HepG2 (cell line): ENCODE measurements at regions not wholly inside any gene's neighbourhood (a gene's known extent, or its start where the extent isn't known, plus 50 kb on each side); places are given as distances from the start of the nearest gene placed in this dataset.
A peak's percentile ranks its signal among the peaks of the same experiment; 100 is the strongest.

Source experiments
- ATAC-seq: fragments of 200-7000 bp; cut with Tn5 transposase; 3 replicates; pipeline ENCODE4 v1.9.1; 2020; ENCODE audit warnings: mild to moderate bottlenecking, moderate library complexity
- BruUV-seq: library from RNA; stranded (reverse); fragments of 400-500 nt; replicated peaks from 2 replicates; lab custom pipeline; 2021; lab: Mats Ljungman, UMichigan
- CTCF ChIA-PET: fragments of 300-600 bp; formaldehyde crosslinking; extraction: SDS; loops from one replicate; lab custom pipeline; 2021; ENCODE audit warnings: low total read pairs, inconsistent platforms, low intra/inter-chr PET ratio; lab: Yijun Ruan, JAX
- POLR2A ChIA-PET: fragments of 350-600 bp; sonication (Branson Sonifier 250); formaldehyde crosslinking; loops from one replicate; lab custom pipeline; 2020; ENCODE audit warnings: antibody characterized with exemption, inconsistent platforms; lab: Yijun Ruan, JAX
- DNase-seq: peaks from one replicate; pipeline ENCODE4 v3.0.0-alpha.2; 2015; ENCODE audit warnings: low spot score
- FAIRE-seq: peaks from 3 replicates; lab custom pipeline; 2011; peaks lifted over from hg19 to GRCh38; lab: Jason Lieb, UNC
- H2AFZ ChIP-seq: one replicate; pipeline ENCODE4 v1.6.1; 2011; ENCODE audit warnings: low read length, inconsistent platforms
- H3K27ac ChIP-seq: fragments of 300-600 bp; 3 replicates; pipeline ENCODE4 v1.8.0; 2011; ENCODE audit warnings: mixed run types, mild to moderate bottlenecking, mixed read lengths, low read length, inconsistent platforms; ENCODE audit not compliant: insufficient read depth; ENCODE audit errors: extremely low read length
- H3K27me3 ChIP-seq, 2 experiments: fragments of 200-600 bp in 1 of 2; 2 replicates in 1 of 2; 3 replicates in 1 of 2; pipeline versions ENCODE4 v1.6.0 to v1.8.0; 2011; ENCODE audit warnings: low read length in 2 of 2, mild to moderate bottlenecking in 2 of 2, moderate library complexity in 2 of 2, inconsistent platforms in 1 of 2; ENCODE audit not compliant: insufficient read depth in 2 of 2, control insufficient read depth in 1 of 2
- H3K36me3 ChIP-seq, 2 experiments: fragments of 200-600 bp in 1 of 2; replicated peaks in 1 of 2; 2 replicates in 1 of 2; 3 replicates in 1 of 2; pipeline versions ENCODE4 v1.5.1 to v1.8.0; 2011; ENCODE audit warnings: low read length in 2 of 2, inconsistent platforms in 1 of 2; ENCODE audit not compliant: insufficient read depth in 2 of 2, control insufficient read depth in 1 of 2
- H3K4me1 ChIP-seq: 2 replicates; pipeline ENCODE4 v1.5.1; 2012; ENCODE audit warnings: low read length, inconsistent platforms; ENCODE audit not compliant: insufficient read depth
- H3K4me2 ChIP-seq: 2 replicates; pipeline ENCODE4 v1.6.0; 2011; ENCODE audit warnings: low read depth, low read length, inconsistent platforms
- H3K4me3 ChIP-seq, 3 experiments: fragments of 200-600 bp in 1 of 3; sonication (generic), shearing (Covaris generic) in 1 of 3; replicated peaks in 1 of 3; 2 replicates each; pipeline ENCODE4 v1.5.1; 2011 to 2016; ENCODE audit warnings: low read length in 3 of 3, inconsistent platforms in 2 of 3, low read depth in 2 of 3, mild to moderate bottlenecking in 2 of 3, control low read depth in 1 of 3, mixed read lengths in 1 of 3; ENCODE audit not compliant: insufficient read depth in 1 of 3
- H3K79me2 ChIP-seq: one replicate; pipeline ENCODE4 v1.6.1; 2011; ENCODE audit warnings: low read length, inconsistent platforms; ENCODE audit not compliant: insufficient read depth
- H3K9ac ChIP-seq: 2 replicates; pipeline ENCODE4 v1.6.0; 2011; ENCODE audit warnings: mild to moderate bottlenecking, low read depth, low read length, inconsistent platforms; ENCODE audit not compliant: insufficient read depth
- H3K9me3 ChIP-seq: 2 replicates; pipeline ENCODE4 v1.5.1; 2012; ENCODE audit warnings: mild to moderate bottlenecking, low read length
- H4K20me1 ChIP-seq: 2 replicates; pipeline ENCODE4 v1.6.0; 2011; ENCODE audit warnings: inconsistent platforms, mild to moderate bottlenecking, low read length, moderate library complexity; ENCODE audit not compliant: insufficient read depth
- BCL6 ChIP-seq: IDR thresholded peaks from 2 replicates; pipeline ENCODE4 v1.6.1; 2016; ENCODE audit warnings: missing genetic modification reagents, missing compliant biosample characterization
- KDM5B ChIP-seq: sonication (generic); formaldehyde crosslinking; IDR thresholded peaks from 2 replicates; pipeline ENCODE4 v1.4.0; 2020; ENCODE audit warnings: missing genetic modification reagents, mild to moderate bottlenecking, borderline replicate concordance
- PCBP2 ChIP-seq: fragments of 200-400 bp; formaldehyde crosslinking; optimal IDR thresholded peaks from 2 replicates; pipeline ENCODE3; 2018; ENCODE audit warnings: low read length, low read depth; ENCODE audit not compliant: poor library complexity, severe bottlenecking
- POGZ ChIP-seq: sonication (generic); formaldehyde crosslinking; IDR thresholded peaks from 2 replicates; pipeline ENCODE4 v1.4.0; 2020; ENCODE audit warnings: mild to moderate bottlenecking, missing genetic modification reagents
- SOX13 ChIP-seq, 3 experiments: fragments of 450-650 bp in 1 of 3; sonication (generic) in 1 of 3; formaldehyde crosslinking in 1 of 3; IDR thresholded peaks in 2 of 3; conservative IDR thresholded peaks in 1 of 3; 2 replicates each; pipeline versions ENCODE4 v1.5.0 to v1.6.1; 2016 to 2020; ENCODE audit warnings: antibody characterized with exemption in 1 of 3, mild to moderate bottlenecking in 1 of 3, missing compliant biosample characterization in 1 of 3, missing genetic modification reagents in 1 of 3, moderate library complexity in 1 of 3
- ZFP62 ChIP-seq: sonication (generic); formaldehyde crosslinking; IDR thresholded peaks from 2 replicates; pipeline ENCODE4 v1.4.0; 2020; ENCODE audit warnings: missing genetic modification reagents
- ZMYM4 ChIP-seq: sonication (generic); formaldehyde crosslinking; IDR thresholded peaks from 2 replicates; pipeline ENCODE4 v1.8.1; 2023; ENCODE audit warnings: mild to moderate bottlenecking, missing genetic modification reagents
- ZNF558 ChIP-seq: sonication (generic); formaldehyde crosslinking; IDR thresholded peaks from 2 replicates; pipeline ENCODE4 v1.9.0; 2022; ENCODE audit warnings: mild to moderate bottlenecking, missing genetic modification reagents, borderline replicate concordance
- ZNF644 ChIP-seq: IDR thresholded peaks from 2 replicates; pipeline ENCODE4 v1.6.1; 2016; ENCODE audit warnings: low read depth
- ZNF775 ChIP-seq: sonication (generic); formaldehyde crosslinking; IDR thresholded peaks from 2 replicates; pipeline ENCODE4 v1.4.0; 2020; ENCODE audit warnings: missing genetic modification reagents, mild to moderate bottlenecking, moderate library complexity, borderline replicate concordance
- WGBS: methylation state at CpG from one replicate; pipeline ENCODE4 v1.1.6; 2017; ENCODE audit warnings: low lambda C conversion rate; 5-methylcytosine and 5-hydroxymethylcytosine counted together
- in situ Hi-C: cut with HindIII; loops from 2 replicates; pipeline ENCODE4 v1.10.0; 2017; ENCODE audit warnings: low pct_unique_long_range_greater_than_20kb; ENCODE audit not compliant: extremely low pct_ligation_motif_present
- intact Hi-C: fragments of 100-400 bp; cut with micrococcal nuclease; formaldehyde crosslinking; loops from one replicate; pipeline ENCODE4 v1.10.0; 2022; ENCODE audit not compliant: unreplicated experiment
- TF ChIP-seq, protein P1 (sequence below): sonication (generic); formaldehyde crosslinking; IDR thresholded peaks from 2 replicates; pipeline ENCODE4 v1.5.0; 2020; ENCODE audit warnings: missing genetic modification reagents
- TF ChIP-seq, protein P2 (sequence below): sonication (generic); formaldehyde crosslinking; IDR thresholded peaks from 2 replicates; pipeline ENCODE4 v1.5.1; 2020; ENCODE audit warnings: missing genetic modification reagents, mild to moderate bottlenecking, borderline replicate concordance
- TF ChIP-seq, protein P3 (sequence below): sonication (generic); formaldehyde crosslinking; IDR thresholded peaks from 2 replicates; pipeline ENCODE4 v1.5.0; 2020; ENCODE audit warnings: missing genetic modification reagents
- TF ChIP-seq, protein P4 (sequence below): sonication (generic); formaldehyde crosslinking; conservative IDR thresholded peaks from 2 replicates; pipeline ENCODE4 v1.4.0; 2020; ENCODE audit warnings: mild to moderate bottlenecking, missing genetic modification reagents, moderate library complexity
- TF ChIP-seq, protein P5 (sequence below): sonication (generic); formaldehyde crosslinking; IDR thresholded peaks from 2 replicates; pipeline ENCODE4 v1.5.1; 2020; ENCODE audit warnings: missing genetic modification reagents, mild to moderate bottlenecking, borderline replicate concordance

DNA sequence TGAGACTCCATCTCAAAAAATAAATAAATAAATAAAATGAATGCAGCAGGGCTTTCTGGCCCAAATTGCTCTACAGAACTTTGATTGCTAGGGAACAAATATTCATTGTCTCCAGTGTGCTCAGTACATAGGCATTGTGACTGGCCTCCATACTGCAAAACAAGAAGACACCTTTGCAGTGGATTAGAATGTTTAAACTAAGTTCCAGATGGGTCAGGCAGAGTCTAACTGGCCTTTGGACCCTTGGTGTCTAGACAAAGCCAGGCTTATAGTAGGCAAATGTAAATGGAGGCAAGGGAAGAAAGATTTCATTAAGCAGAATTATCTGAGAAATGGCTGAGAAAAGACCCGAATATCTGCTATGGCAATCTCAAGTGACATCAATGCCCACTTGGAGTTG is 335.2 kb upstream of the C2CD4B start:
- no peaks in the 10 kb centered on the region for H3K79me2 ChIP-seq
- DNase-seq (peak; percentile 79), ATAC-seq (peak; percentile 62; the same call in 2 of the 3 replicates), FAIRE-seq (peak; percentile 8)
- no TSS peak for BruUV-seq
- H3K36me3 ChIP-seq = no peaks in the 10 kb centered on the region
- intact Hi-C loops = no loop called here
- H3K9ac ChIP-seq = no peak overlapping the region
- H3K27me3 ChIP-seq = no peaks in the 10 kb centered on the region
- H3K4me2 ChIP-seq = peak overlapping the region; percentile 25; the same call in 1 of the 2 replicates
- no peaks in the 10 kb centered on the region for H3K9me3 ChIP-seq
- in situ Hi-C loops = no loop called here
- no peak overlapping the region for H2AFZ ChIP-seq
- no peaks in the 10 kb centered on the region for H4K20me1 ChIP-seq
- POLR2A ChIA-PET = no interaction called here
- 30% methylated on average over 1 of the region's 1 CpG for WGBS
- peaks cover 87% of the 10 kb centered on the region for H3K4me1 ChIP-seq
- H3K27ac ChIP-seq = peak overlapping the region; percentile 15
- CTCF ChIA-PET = no interaction called here
- no peak overlapping the region for H3K4me3 ChIP-seq
- TF ChIP-seq, protein P1, sequence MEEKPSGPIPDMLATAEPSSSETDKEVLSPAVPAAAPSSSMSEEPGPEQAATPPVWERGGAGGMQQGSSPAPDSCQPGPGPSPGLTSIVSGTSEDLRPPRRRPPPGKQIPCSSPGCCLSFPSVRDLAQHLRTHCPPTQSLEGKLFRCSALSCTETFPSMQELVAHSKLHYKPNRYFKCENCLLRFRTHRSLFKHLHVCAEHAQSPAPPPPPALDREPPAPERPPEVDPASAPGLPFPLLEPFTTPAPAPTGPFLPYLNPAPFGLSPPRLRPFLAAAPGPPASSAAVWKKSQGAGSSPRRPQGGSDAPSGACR (CRISPR knock-in tag) = no peak
- TF ChIP-seq SOX13 (IDR thresholded peaks at IDR 0.05) = 0 out of 2 replicates have a peak, but pooled peaks have one; percentile 16
- peak in 1 of 2 experiments; percentile 81; a peak in 2 of 4 replicates for TF ChIP-seq SOX13 (CRISPR knock-in tag; conservative IDR thresholded peaks at IDR 0.05 in 1 of 2, IDR thresholded peaks at IDR 0.05 in 1 of 2)
- TF ChIP-seq, protein P2, sequence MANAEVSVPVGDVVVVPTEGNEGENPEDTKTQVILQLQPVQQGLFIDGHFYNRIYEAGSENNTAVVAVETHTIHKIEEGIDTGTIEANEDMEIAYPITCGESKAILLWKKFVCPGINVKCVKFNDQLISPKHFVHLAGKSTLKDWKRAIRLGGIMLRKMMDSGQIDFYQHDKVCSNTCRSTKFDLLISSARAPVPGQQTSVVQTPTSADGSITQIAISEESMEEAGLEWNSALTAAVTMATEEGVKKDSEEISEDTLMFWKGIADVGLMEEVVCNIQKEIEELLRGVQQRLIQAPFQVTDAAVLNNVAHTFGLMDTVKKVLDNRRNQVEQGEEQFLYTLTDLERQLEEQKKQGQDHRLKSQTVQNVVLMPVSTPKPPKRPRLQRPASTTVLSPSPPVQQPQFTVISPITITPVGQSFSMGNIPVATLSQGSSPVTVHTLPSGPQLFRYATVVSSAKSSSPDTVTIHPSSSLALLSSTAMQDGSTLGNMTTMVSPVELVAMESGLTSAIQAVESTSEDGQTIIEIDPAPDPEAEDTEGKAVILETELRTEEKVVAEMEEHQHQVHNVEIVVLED (CRISPR knock-in tag) = no peak
- no peak for TF ChIP-seq ZNF558 (CRISPR knock-in tag)
- TF ChIP-seq, protein P3, sequence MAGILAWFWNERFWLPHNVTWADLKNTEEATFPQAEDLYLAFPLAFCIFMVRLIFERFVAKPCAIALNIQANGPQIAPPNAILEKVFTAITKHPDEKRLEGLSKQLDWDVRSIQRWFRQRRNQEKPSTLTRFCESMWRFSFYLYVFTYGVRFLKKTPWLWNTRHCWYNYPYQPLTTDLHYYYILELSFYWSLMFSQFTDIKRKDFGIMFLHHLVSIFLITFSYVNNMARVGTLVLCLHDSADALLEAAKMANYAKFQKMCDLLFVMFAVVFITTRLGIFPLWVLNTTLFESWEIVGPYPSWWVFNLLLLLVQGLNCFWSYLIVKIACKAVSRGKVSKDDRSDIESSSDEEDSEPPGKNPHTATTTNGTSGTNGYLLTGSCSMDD (CRISPR knock-in tag) = no peak
- peak; percentile 21; the same call in 1 of the 2 replicates for TF ChIP-seq BCL6 (CRISPR knock-in tag)
- TF ChIP-seq, protein P4, sequence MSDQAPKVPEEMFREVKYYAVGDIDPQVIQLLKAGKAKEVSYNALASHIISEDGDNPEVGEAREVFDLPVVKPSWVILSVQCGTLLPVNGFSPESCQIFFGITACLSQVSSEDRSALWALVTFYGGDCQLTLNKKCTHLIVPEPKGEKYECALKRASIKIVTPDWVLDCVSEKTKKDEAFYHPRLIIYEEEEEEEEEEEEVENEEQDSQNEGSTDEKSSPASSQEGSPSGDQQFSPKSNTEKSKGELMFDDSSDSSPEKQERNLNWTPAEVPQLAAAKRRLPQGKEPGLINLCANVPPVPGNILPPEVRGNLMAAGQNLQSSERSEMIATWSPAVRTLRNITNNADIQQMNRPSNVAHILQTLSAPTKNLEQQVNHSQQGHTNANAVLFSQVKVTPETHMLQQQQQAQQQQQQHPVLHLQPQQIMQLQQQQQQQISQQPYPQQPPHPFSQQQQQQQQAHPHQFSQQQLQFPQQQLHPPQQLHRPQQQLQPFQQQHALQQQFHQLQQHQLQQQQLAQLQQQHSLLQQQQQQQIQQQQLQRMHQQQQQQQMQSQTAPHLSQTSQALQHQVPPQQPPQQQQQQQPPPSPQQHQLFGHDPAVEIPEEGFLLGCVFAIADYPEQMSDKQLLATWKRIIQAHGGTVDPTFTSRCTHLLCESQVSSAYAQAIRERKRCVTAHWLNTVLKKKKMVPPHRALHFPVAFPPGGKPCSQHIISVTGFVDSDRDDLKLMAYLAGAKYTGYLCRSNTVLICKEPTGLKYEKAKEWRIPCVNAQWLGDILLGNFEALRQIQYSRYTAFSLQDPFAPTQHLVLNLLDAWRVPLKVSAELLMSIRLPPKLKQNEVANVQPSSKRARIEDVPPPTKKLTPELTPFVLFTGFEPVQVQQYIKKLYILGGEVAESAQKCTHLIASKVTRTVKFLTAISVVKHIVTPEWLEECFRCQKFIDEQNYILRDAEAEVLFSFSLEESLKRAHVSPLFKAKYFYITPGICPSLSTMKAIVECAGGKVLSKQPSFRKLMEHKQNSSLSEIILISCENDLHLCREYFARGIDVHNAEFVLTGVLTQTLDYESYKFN (CRISPR knock-in tag) = peak; percentile 21; the same call in 1 of the 2 replicates
- TF ChIP-seq POGZ (CRISPR knock-in tag) = peak; percentile 13; the same call in 1 of the 2 replicates
- TF ChIP-seq ZMYM4 (CRISPR knock-in tag) = 0 out of 2 replicates have a peak, but pooled peaks have one; percentile 21
- TF ChIP-seq KDM5B (CRISPR knock-in tag) = no peak
- no peak for TF ChIP-seq ZNF775 (CRISPR knock-in tag)
- TF ChIP-seq ZFP62 = no peak
- TF ChIP-seq PCBP2 = no peak
- TF ChIP-seq, protein P5, sequence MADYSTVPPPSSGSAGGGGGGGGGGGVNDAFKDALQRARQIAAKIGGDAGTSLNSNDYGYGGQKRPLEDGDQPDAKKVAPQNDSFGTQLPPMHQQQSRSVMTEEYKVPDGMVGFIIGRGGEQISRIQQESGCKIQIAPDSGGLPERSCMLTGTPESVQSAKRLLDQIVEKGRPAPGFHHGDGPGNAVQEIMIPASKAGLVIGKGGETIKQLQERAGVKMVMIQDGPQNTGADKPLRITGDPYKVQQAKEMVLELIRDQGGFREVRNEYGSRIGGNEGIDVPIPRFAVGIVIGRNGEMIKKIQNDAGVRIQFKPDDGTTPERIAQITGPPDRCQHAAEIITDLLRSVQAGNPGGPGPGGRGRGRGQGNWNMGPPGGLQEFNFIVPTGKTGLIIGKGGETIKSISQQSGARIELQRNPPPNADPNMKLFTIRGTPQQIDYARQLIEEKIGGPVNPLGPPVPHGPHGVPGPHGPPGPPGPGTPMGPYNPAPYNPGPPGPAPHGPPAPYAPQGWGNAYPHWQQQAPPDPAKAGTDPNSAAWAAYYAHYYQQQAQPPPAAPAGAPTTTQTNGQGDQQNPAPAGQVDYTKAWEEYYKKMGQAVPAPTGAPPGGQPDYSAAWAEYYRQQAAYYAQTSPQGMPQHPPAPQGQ (CRISPR knock-in tag) = no peak
- peak; percentile 73 for TF ChIP-seq ZNF644
